Dedifferentiated amniotic fluid mesenchymal stem cell (primary cell): ENCODE measurements at regions not wholly inside any gene's neighbourhood (a gene's known extent, or its start where the extent isn't known, plus 50 kb on each side); places are given as distances from the start of the nearest gene placed in this dataset.

Experiments used
- DNase-seq: peaks from one replicate; pipeline ENCODE4 v3.0.0-alpha.2; 2016; ENCODE audit errors: extremely low spot score

DNA sequence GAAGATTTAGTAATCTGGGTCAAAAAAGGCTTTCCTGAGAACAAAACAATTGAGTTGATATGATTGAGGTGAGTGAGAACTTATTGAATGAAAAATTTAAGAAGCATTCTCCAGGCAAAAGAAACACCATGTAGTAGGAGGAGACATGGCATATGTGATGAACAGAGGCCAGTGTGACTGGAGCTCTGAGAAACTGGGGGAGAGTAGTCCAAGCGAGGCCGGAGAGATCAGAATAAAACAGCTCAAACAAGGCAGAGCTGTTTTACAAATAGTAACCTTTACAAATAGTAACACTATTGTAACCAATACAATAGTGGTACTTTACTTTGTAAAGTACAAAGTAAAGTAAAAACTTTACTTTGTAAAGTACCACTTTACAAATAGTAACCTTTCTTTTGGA lies 1159.1 kb downstream of the PCDH9 start:
- DNase-seq, result no peak

DNA sequence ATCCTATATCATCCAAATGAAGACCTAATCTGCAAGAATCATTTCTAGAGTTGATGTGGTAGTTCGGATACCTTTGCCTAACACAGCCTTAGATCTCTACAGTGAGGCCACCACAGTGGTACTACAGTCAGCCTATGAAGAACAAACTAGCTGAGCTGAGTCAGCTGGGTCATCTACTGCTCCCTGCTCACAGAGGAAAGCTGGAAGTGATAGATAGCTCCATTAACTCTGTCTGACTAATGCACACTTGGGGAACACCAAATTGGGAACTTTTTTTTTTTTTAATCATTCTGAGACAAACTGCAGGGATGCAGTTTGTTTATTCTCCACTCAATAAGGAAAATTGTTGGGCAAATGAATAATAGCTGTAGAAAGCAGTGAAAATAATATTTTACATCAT lies 1160.6 kb downstream of the PCDH9 start:
- no peak for DNase-seq

GRCh38 chr13:66068683-66069082 lies 1161.5 kb downstream of the PCDH9 start:
- no peak for DNase-seq

GRCh38 chr13:66048888-66049287 lies 1181.2 kb downstream of the PCDH9 start:
- DNase-seq, result no peak

DNA sequence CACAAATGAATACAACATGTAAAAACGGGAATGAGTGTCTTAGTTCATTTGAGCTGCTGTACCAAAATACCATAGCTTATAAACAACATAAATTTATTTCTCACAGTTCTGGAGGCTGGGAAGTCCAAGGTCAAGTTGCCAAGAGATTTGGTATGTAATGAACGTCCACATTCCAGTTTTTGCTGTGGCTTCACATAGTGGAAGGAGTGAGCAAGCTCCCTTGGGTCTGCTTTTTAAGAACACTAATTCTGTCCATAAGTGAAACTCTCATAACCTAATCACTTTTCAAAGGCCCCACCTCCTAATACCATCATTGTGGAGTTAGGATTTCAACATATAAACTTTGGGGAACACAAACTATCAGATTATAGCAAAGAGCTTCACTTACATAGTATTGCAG lies 1189.6 kb downstream of the PCDH9 start:
- DNase-seq, result no peak

GRCh38 chr13:66037096-66037495 lies 1193.0 kb downstream of the PCDH9 start:
- DNase-seq, result no peak

DNA sequence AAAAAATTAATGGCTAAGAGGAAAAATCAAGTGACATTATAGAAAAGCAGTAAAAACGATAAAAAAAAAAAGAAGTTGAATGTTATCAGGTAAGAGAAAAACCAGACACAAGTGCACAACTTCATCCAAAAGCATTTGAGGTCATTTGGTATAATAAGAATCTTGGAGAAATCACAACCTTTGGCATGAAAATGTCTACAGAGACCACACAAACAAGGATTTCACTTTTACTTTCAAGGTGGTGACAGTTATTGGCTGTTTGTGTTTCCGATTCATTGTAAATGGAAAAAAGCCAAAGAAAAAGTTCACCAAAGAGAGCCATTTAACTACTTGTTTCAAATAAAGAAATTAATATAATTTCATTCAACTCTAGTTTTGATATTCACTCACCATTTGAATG lies 1193.5 kb downstream of the PCDH9 start:
- no peak for DNase-seq

- no peak for DNase-seq
Observed at GRCh38 chr13:66036024-66036614, 1194.0 kb downstream of the PCDH9 start.

DNA sequence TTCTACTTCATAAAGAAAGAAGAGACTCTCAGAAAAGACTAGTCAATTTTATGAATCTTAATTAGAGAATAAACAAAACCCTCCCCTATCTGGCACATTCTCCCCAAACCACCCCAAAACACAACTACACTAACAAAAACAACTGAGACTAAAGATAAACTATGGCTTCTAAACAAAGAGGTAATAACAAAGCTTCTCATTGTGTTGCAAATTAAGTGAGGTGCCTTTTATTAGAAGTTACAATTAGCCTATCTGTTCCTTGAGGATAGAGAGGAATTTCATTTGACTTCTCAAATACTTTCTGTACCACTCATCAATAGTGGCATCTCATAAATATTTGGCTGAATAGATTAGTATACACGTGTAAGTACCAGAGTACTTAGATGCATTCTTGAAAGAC lies 1196.2 kb downstream of the PCDH9 start:
- DNase-seq, result no peak

- DNase-seq, result no peak
Observed at GRCh38 chr13:66021846-66022245, 1208.3 kb downstream of the PCDH9 start.

- no peak for DNase-seq
Observed at GRCh38 chr13:66014771-66015170, 1215.4 kb downstream of the PCDH9 start.

DNA sequence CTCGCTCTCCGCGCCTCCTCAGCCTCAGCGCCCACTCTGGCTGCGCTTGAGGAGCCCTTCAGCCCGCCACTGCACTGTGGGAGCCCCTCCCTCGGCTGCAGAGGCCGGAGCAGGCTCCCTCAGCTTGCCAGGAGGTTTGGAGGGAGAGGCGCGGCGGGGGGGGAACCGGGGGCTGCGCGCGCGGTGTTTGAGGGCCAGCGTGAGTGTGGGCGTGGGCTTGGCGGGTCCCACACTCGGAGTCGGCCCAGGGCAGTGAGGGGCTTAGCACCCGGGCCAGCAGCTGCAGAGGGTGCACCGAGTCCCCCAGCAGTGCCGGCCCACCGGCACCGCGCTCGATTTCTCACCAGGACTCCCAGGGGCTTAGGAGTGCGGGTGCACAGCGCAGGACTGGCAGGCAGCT lies 1220.9 kb downstream of the PCDH9 start:
- no peak for DNase-seq

- DNase-seq, result no peak
Observed at GRCh38 chr13:66003558-66003957, 1226.6 kb downstream of the PCDH9 start.

GRCh38 chr13:66001140-66001539 lies 1229.0 kb downstream of the PCDH9 start:
- DNase-seq, result no peak

GRCh38 chr13:65999411-65999810 lies 1230.7 kb downstream of the PCDH9 start:
- no peak for DNase-seq

- DNase-seq, result no peak
Observed at GRCh38 chr13:65990684-65991083, 1239.5 kb downstream of the PCDH9 start.

DNA sequence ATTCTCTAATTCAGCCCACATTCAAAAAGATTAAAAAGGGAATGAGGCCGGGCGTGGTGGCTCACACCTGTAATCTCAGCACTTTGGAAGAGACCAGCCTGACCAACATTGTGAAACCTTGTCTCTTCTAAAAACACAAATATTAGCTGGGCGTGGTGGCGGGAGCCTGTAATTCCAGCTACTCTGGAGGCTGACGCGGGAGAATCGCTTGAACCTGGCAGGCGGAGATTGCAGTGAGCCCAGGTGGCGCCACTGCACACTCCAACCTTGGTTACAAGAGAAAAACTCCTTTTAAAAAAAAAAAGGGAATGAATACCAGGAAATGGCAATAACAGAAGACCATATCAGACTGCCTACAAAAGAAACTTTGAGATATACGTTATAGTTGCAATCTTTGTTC lies 1244.5 kb downstream of the PCDH9 start:
- no peak for DNase-seq

DNA sequence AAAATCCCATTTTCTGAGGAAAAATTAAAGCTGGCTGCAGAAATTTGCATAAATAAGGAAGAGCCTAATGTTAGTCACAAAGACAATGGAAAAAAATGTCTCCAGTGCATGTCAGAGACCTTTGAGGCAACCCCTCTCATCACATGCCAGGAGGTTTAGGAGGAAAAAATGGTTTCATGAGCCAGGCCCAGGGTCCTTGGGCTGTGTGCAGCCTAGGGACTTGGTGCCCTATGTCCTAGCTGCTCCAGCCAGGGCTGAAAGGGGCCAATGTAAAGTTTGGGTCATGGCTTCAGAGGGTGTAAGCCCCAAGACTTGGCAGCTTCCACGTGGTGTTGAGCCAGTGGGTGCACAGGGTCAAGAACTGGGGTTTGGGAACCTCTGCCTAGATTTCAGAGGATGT lies 1252.6 kb downstream of the PCDH9 start:
- DNase-seq, result no peak

DNA sequence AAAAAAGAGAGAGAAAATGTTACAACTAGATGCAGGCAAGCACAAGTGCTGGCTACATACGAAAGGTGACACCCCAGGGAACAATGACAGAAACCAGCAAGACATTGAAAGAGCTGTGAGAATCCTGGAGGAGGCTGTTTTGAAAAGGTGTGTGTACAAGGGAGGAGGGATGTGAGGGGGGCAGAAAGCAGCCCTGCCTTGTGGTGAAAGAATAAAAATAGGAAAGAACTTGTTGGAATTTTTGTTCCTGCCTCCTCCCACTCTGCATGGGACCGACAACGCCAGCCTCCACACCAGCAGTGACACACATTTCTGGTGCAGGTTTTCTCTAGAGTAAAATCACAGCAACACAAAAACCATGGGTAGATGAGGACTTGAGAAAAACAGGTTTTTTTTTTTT lies 1258.6 kb downstream of the PCDH9 start:
- DNase-seq, result no peak

DNA sequence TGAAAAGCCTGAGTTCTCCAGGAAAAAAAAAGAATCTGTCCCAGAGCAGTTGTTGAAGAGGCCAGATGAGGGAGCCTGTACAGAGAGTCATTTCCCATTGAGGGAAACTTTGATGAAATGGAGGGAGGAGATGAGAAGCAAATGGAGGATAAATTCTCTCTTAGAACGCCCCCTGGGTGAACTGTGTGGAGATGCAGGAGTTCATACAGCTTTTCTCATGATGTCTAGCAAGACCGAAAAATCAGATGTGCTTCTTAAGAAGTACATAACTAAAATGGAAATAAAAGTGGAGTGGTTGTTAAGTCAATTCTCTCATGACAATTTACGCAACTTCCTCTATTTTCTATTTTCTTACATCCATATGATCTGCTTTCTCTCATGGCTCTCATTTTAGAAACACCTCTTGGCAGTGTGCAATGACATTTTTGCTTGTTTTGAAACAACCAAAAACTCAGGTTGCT lies 1263.1 kb downstream of the PCDH9 start:
- no peak for DNase-seq

DNA sequence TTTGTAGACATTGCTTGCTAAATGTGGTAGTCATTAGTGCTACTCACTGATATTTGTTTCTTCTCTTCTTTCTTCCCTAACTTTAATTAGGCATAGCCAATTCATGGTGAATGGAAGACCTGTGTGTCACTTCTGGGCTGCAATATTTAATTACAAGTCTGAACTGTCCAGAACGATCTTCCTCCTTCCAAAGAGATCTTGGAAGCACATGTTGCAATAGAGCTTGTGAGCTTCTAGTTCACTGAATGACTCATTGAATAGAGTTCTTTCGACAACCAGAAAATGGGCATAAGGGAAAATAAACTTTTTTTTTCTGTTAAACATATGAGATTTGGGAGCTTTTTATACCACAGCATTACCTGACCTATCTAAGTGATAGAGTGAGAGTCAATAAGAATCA lies 1264.6 kb downstream of the PCDH9 start:
- DNase-seq, result no peak

DNA sequence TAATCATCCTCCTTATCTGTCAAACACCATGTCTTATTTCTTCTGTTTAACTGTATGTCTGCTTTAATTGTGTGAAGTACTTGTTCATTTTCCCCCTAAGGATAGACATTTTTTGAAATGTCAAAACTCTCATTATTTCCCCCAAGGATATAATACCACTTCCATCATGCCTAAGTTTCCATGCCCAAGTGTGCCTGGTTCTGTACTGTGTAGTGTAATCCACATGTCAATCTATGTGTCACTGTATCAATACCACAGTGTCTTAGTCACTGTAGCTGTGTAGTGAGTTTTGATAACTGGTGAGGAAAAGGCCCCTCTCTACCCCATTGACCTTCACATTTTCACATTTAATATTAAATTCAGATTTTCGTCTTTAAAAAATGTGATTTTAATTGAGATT lies 1265.5 kb downstream of the PCDH9 start:
- no peak for DNase-seq

GRCh38 chr13:65959305-65959704 lies 1270.8 kb downstream of the PCDH9 start:
- DNase-seq, result peak; percentile 53

- DNase-seq, result no peak
Observed at GRCh38 chr13:65946387-65946786, 1283.7 kb downstream of the PCDH9 start.
